GM18508 (cell line): ENCODE measurements at regions not wholly inside any gene's neighbourhood (a gene's known extent, or its start where the extent isn't known, plus 50 kb on each side); places are given as distances from the start of the nearest gene placed in this dataset.
"Not testable (repeated sequence)": the region's sequence is repeated elsewhere in the genome, so short reads cannot be mapped to it uniquely, and the experiment has no call there.

ENCODE experiments used
- ATAC-seq: cut with Tn5 transposase; IDR thresholded peaks from one replicate; pipeline ENCODE4 v1.9.1; 2021; ENCODE audit warnings: moderate number of reproducible peaks; ENCODE audit not compliant: insufficient read depth, unreplicated experiment

- no peak for ATAC-seq
Measured at GRCh38 chr10:28890121-28890950, 213.0 kb downstream of the BAMBI start.

DNA sequence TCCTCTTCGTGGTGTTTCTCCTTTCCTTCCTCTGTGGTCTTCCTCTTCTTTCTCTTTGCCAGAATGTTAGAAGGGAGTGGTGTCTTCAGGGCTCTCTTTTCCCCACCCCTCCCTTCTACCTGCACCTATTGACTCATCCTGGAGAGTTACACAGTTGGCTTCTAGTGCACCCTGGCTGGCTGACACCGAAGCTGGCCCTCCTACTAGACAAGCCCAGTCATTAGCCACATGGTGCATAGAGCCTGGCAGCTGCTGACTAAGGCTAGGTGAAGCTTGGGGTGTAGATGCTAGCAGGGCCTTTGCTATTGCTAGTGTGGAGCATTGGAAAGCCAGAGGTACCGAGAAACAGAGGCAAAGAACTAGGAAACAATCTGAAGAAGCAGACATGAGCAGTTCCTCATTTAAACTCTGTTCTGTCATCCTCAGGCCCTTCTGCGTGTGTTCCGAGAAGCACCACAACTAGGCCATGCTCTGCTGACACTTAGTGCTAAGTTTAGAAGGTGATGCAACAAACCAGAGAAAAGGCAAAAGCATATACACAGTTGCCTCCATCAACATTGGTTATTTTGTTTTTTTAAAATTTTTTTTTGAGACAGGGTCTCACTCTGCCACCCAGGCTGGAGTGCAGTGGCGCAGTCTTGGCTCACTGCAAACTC lies 213.9 kb downstream of the BAMBI start:
- ATAC-seq: no peak

DNA sequence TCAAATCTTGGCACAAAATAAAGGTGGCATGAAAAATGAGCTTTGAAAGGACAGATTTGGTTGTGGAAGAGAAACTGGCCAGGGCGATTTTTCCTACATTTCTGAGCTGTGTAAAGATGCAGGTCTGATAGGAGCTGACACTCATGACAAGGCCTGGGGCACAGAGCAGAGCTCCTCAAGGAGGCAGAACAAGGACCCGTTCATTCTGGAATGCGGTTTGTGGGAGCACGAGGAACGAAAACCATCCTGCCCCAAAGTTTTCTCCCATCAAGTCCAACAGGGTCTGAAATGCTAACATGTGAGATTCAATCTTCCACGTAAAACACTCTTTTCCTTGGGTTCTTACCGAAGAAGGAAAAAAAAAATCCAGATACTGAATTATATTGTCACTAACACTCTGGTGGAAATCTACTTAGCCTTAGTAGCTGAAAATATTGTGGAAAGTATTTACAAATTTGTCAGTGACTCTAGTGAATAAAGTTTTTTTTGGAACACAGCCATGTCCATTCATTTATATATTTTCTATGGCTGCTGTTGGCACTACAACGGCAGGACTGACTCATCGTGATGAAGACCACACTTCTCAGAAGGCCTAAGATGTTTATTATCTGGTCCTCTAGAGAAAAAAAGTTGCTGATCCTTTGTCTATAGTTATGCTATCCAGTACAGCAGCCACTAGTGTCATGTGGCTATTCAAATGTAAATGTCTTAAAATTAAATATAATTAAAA lies 215.7 kb downstream of the BAMBI start:
- ATAC-seq: no peak

GRCh38 chr10:28894146-28894545 lies 216.8 kb downstream of the BAMBI start:
- no peak for ATAC-seq

GRCh38 chr10:28895671-28896070 lies 218.3 kb downstream of the BAMBI start:
- not testable (repeated sequence) for ATAC-seq

DNA sequence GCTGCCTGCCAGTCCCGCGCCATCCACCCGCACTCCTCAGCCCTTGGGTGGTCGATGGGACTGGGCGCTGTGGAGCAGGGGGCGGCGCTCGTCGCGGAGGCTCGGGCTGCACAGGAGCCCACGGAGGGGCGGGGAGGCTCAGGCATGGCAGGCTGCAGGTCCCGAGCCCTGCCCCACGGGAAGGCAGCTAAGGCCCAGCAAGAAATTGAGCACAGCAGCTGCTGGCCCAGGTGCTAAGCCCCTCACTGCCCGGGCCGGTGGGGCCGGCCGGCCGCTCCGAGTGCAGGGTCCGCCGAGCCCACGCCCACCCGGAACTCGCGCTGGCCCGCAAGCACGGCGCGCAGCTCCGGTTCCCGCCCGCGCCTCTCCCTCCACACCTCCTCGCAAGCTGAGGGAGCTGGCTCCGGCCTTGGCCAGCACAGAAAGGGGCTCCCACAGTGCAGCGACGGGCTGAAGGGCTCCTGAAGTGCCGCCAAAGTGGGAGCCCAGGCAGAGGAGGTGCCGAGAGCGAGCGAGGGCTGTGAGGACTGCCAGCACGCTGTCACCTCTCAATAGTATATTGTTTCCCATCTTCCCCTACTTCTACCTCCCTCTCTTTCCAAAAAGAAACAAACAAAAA lies 219.6 kb downstream of the BAMBI start:
- ATAC-seq: not testable (repeated sequence)

GRCh38 chr10:28897617-28898464 lies 220.5 kb downstream of the BAMBI start:
- ATAC-seq: no peak

GRCh38 chr10:28902215-28902614 lies 224.9 kb downstream of the BAMBI start:
- no peak for ATAC-seq

DNA sequence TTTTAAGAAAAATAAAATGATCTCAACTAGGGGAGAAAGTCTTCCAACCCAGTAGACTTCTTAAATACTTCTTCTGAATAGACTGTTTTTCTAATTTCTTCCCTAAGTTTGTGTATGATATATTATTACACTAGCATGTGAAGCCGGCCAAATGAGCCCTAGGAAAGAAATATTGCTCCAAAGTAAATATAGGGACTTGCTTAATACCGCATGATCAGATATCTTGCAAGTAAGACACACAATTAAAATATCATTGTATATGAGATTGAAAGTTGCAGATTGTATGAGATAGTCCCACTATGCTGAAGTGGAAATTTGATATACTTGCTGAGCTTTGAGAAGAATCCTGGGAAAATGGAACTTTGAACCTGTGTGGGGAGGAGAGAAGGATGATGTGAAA lies 225.7 kb downstream of the BAMBI start:
- ATAC-seq: no peak

- no peak for ATAC-seq
Measured at GRCh38 chr10:28903736-28904135, 226.4 kb downstream of the BAMBI start.

- ATAC-seq: no peak
Measured at GRCh38 chr10:28905371-28905770, 228.1 kb downstream of the BAMBI start.

DNA sequence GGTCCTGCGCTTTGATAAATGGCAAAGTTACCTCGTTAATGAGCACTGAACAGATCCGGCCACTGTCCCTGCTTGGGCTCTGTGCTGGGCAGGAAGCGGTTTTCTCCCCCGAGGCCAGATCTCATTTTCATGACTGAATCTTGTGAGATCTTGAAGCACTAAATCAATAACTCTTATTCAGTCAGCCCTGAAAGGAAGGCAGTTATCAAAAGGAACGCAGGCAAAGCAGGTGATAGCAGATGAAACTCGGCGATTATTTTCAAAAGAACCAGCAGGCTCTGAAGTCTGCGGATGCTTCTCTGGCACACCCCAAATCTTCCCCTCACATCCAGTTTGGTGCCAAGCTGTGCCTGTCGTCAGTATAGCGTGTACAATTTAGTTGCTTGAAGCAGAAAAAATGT lies 228.7 kb downstream of the BAMBI start:
- ATAC-seq: no peak

- no peak for ATAC-seq
Measured at GRCh38 chr10:28906415-28906814, 229.1 kb downstream of the BAMBI start.

DNA sequence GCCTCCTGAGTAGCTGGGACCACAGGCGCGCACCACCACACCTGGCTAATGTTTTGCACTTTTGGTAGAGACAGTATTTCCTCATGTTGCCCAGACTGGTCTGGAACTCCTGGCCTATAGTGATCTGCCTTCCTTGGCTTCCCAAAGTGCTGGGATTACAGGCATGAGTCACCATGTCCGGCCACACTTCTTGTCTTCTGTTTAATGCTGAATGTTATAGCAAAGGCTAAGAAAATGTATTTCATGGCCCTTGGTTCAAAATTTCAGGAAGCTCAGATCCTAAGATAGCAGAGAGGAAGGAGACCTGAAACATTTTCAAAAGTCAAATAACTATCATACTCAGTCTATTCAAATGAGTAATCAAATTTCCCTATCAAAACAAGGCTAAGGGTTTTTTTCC lies 229.6 kb downstream of the BAMBI start:
- ATAC-seq: no peak

DNA sequence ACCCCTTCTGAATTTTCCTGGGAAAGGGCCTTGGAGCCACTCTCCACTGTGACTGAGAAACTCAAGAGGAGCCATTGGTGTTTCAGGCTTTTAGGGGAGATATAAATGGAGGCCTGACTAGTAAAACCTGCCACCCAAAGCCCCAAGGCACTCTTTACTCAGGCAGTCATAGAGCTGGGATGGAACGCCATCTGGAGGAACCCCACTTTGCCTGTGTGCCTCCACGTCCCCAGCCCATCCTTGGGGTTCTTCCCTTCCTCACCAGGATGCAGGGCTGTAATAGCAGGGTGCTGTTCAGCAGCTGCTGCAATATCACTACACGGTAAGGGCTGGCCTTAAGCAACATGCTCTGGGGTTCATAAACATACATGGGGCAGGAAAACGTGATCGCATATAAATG lies 232.6 kb downstream of the BAMBI start:
- ATAC-seq: no peak

DNA sequence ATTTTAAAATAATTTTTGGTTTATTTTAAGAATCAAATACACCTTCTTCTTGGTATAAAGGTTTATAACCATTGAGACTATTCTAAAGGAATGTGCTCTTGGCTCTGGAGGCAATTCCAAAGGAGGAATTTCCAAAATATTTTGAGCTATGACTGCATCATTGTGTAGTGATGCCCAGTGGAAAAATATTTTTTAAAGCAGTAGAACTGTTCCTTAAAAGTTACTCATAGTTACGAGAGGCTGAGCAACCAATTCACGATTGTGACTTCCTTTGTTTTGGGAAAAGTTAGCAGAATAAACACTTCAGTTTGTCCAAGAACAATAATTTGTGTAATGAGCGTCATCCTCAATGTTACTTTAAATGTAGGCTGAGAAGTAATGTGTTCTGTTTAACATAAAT lies 233.6 kb downstream of the BAMBI start:
- no peak for ATAC-seq

DNA sequence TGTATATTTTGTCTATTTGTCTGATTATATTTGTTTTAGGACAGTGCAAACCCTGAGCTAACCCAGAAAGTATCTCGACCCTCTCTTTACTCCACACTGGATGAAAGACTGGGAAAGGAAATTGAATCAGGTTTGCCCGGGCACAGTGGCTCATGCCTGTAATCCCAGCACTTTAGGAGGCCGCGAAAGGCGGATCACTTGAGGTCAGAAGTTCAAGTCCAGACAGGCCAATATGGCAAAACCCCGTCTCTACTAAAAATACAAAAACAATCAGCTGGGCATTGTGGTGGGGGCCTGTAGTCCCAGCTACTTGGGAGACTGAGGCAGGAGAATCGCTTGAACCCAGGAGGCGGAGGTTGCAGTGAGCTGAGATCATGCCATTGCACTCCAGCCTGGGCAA lies 234.2 kb downstream of the BAMBI start:
- ATAC-seq: not testable (repeated sequence)

- no peak for ATAC-seq
Measured at GRCh38 chr10:28912017-28912783, 234.9 kb downstream of the BAMBI start.
